ENCODE measurements at regions not wholly inside any gene's neighbourhood (a gene's known extent, or its start where the extent isn't known, plus 50 kb on each side); places are given as distances from the start of the nearest gene placed in this dataset.

GRCh38 chr2:119102964-119103363 is 55.6 kb downstream of the C1QL2 start:
- TF ChIP-seq, protein P1, sequence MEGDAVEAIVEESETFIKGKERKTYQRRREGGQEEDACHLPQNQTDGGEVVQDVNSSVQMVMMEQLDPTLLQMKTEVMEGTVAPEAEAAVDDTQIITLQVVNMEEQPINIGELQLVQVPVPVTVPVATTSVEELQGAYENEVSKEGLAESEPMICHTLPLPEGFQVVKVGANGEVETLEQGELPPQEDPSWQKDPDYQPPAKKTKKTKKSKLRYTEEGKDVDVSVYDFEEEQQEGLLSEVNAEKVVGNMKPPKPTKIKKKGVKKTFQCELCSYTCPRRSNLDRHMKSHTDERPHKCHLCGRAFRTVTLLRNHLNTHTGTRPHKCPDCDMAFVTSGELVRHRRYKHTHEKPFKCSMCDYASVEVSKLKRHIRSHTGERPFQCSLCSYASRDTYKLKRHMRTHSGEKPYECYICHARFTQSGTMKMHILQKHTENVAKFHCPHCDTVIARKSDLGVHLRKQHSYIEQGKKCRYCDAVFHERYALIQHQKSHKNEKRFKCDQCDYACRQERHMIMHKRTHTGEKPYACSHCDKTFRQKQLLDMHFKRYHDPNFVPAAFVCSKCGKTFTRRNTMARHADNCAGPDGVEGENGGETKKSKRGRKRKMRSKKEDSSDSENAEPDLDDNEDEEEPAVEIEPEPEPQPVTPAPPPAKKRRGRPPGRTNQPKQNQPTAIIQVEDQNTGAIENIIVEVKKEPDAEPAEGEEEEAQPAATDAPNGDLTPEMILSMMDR (IDR thresholded peaks at IDR 0.05) = no peak
- TF ChIP-seq POLR2A (IDR thresholded peaks at IDR 0.05) = no peak
